DMS 273 (cell line): ENCODE measurements at regions not wholly inside any gene's neighbourhood (a gene's known extent, or its start where the extent isn't known, plus 50 kb on each side); places are given as distances from the start of the nearest gene placed in this dataset.
A peak's percentile ranks its signal among the peaks of the same experiment; 100 is the strongest.

Source experiments
- DNase-seq: peaks from one replicate; lab custom pipeline; 2025; ENCODE audit not compliant: unreplicated experiment; lab: John Stamatoyannopoulos, UW

- DNase-seq, result peak; percentile 4
Observed at GRCh38 chr3:79846148-79846933, 78.5 kb upstream of the ROBO1 start.

DNA sequence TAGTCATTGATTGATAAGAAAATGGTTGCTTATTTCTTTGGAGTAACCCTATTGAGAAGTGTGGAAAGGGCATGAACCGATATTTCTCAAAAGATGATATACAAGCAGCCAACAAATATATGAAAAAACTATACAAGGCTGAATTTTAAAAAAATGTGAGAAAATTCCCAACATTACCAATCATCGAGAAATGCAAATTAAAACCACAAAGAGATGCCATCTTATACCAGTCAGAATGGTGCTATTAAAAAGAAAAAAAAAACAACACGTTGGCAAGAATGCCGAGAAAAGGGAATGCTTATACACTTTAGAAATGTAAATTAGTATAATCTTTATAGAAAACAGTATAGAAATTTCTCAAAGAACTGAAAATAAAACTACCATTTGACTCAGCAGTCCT, 77.7 kb upstream of the ROBO1 start:
- DNase-seq, result no peak

DNA sequence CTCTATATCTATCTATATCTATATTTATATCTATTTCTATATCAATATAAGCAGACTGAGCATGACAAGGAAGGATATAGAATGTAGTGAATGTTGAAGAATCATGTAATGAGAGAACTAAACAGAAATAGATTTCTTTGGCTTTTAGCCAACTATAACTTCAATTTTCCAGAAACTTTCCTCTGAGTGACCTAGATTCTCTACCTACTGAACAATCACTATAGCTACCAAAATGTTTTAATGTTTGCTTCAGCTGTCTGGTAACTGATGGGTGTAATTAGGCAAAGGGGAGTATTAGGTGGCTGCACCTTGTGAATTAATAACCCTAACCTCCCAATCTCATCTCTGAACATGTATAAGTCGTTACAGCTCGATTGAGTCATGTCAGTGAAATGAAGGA, 76.4 kb upstream of the ROBO1 start:
- DNase-seq, result no peak

DNA sequence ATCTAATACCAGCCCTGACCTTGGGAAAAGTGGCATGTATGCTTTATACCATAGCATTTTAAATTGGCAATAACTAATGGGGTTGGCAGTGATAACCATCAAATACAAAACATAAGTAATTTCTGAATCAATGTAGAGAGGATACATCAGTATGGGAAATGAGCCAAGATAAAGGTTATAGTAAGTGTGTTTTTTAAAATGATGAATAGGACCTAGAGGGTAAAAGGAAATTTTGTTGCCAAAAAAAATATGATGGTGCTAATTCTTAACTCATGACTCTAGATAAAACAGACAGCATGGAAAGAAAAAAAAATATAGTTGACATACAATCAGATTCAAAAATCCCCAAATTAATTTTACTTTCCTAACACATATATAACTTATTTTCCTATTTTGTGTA, 75.4 kb upstream of the ROBO1 start:
- no peak for DNase-seq

DNA sequence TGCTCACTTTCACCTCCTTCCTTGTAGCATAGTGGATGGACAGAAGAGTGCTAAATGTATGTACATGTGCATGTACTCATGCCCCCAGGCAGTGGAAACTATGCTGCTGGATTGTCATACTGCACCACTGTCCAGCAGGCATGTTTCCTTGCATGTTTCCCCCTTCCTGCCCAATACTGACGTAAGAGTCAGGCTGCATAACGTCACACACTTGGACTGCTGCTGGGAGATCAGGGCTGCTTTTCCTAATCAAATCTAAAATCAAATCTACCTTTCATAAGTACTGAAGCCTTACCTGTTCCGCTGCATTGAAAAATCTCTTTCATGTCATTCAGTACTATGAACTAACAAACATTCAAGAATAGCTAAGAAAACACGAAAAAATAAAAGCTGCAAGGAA, 67.9 kb upstream of the ROBO1 start:
- no peak for DNase-seq

DNA sequence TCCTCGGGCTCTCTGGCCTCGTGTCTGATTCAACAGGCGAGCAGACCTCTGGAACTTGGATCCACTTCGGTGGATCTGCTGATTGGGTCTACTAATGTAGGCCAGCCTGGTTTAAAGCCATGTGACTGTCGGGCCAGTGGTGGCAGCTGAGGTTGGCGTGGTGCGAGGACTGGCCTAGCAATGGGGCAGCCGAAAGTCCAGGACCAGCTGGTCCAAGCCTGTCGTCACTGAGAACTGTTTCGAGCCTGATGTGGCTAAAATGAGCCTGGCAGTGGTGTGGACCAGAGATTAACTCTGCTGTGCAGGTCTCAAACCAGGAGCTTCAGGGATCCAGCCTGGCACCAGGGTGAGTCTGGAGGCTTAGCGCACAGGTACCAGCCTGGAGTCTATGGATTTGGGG, 56.4 kb upstream of the ROBO1 start:
- DNase-seq, result no peak

GRCh38 chr3:79822076-79822475, 54.3 kb upstream of the ROBO1 start:
- no peak for DNase-seq

- DNase-seq, result no peak
Observed at GRCh38 chr3:79820089-79820488, 52.3 kb upstream of the ROBO1 start.

GRCh38 chr3:79818015-79818414, 50.2 kb upstream of the ROBO1 start:
- no peak for DNase-seq
